Myocyte (in vitro differentiated cells): ENCODE measurements at regions not wholly inside any gene's neighbourhood (a gene's known extent, or its start where the extent isn't known, plus 50 kb on each side); places are given as distances from the start of the nearest gene placed in this dataset.
A peak's percentile ranks its signal among the peaks of the same experiment; 100 is the strongest.

Experiments
- DNase-seq: peaks from one replicate; pipeline ENCODE4 v3.0.0-alpha.2; 2012; ENCODE audit warnings: low read depth

DNA sequence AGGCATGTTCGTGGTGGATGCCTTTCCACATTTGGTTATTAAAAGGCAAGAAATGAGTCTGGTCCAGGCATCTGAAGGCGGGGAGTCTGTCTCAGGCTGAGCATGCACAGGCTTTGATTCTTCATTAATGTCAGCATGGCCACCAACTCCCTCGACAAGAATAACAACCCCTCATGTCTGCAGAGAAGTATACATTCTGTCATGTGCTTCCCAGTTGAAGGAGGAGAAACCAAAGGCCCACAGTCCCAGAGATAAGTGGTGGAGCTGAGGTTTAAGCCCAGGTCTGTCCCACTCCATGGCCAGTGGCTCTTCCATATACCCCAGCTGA, 61.6 kb upstream of the LAPTM5 start:
- peak; percentile 27 for DNase-seq

DNA sequence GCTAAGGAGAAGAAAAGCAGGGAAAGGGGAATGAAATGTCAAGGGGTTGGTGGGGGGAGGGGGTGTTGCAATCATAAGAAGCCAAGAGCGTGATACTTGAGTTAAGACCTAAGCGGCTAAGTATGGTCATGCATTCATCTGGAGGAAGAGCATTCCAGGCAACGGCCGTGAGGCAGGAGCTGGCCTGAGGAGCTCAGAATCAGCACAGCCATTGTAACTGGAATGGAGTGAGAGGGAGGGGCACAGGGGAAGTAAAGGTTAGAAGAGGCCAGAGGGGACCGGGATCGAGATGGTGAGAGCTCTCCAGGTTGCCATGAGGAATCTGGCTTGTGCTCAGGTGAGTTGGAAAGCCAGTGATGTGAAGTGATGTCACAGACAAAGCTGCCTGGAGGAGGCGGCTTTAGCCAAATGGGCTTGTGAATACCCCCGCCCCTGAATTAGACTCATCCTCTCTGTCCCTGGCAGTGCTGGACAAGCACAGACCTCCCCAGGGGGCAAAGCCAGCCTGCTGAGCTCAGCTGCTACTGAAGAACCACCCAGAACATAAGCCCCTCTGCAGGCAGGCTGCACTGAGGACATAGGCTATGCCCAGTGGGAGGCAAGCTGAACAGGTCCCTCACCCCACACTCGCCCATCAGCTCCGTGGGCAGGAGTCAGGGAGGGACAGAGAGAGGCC, 61.1 kb upstream of the LAPTM5 start:
- no peak for DNase-seq

DNA sequence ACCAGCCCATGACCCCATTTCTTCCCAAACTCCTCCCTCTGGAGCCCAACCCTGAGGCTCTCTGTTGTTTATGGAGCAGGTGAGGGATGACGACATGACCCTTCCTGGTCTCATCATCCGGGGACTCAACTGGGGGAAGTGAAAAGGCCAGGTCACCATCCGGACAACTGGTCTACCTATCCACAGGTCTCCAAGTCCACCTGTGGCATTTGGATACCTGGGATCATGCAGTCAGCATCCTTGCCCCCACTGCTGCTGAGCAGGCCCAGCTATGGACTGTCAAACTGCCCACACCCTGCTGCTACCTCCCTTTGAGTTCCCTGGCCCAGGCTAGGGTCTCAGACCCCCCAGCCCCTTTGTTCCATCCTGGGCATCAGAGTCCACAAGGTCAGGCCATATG, 60.0 kb upstream of the LAPTM5 start:
- no peak for DNase-seq

DNA sequence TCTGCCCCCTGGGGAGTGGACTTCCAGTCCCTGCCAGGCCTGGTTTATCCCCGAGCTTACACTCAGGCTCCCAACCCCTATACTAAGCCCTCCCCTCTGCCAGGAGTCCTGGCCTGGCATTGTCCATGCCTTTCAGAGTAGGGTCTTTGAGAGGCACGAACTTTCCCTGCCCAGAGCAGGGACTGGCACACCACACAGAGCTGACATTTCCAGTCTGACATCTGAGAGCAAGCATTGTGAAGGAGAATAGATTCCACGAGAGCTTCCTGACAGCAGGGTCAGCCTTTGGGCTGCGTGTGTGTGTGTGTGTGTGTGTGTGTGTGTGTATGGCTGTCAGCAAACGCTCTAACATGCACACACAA, 59.5 kb upstream of the LAPTM5 start:
- DNase-seq, result no peak

DNA sequence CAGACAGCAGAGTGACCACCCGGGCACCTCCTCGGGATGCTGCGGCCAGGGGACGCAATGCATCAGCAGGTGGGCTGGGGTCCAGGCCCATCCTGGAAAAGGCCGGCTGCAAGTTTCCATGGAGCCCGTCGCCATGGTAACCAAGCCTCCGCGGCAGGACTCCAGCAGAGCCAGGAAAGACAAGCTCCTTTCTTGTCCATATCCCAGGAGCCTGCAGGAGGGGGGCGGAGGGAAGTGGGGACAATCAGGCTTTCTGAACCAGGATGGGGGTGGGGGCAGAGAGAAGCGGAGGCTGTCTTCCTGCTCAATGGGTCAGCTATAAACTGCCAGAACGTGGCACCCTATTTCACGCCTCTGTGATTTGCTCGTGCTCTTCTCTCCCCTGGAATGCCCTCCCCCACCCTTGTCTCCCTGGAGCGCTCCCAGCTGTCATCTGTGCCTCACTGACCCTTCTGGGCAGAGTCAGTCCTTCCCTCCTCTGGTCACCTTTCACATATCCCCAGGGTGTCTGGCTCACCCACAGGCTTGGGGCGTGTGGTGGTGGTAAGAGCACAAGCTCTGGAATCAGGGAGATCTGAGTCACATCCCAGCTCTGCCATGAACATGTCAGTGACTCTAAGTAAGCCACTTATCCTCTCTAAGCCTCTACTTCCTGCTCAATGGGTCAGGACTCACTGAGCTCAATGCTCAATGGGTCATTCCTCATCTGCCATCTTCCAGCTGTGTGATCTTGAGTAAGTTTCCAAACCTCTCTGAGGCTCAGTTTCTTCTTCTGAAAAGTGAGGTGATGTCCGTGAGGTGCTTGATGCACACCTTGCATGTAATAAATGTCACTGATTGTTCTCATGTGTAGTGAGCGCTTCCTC, 58.9 kb upstream of the LAPTM5 start:
- DNase-seq, result peak; percentile 93

DNA sequence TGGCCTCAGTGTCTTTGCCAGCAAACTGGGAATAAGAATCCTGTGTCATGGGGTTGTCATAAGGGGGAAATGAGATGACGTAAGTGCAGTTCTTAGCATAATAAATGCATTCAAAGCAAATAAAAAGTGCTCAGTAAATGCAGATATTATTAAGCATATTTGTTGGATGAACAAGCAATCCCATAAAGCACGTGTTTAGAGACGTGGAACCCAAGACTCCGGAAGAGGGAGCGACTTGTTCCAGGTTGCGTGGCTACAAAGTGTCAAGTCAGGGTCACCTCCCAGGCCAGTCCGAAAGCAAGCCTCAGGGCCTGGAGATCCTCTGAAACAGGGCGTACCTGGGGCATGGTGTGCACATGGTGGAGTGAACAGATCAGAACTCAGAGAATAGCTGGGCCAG, 58.0 kb upstream of the LAPTM5 start:
- DNase-seq, result no peak

DNA sequence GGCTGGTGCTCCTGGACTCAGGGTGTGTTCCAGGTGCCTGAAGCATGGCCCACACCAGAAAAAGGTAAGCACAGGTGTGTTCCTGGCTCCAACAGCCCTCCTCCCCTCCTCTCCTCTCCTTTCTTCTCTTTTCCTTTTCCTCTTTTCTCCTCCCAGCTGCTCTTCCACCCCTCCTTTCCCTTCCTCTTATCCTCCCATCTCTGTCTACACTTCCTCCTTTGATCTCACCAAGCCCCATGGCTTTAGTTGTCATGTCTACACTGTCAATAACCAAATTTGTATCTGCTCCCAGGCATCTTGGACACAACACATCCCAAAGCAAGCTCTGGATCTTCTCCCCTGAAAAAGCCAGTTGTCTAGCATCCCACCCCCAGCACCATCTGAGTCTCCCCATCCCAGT, 56.7 kb upstream of the LAPTM5 start:
- DNase-seq, result no peak

DNA sequence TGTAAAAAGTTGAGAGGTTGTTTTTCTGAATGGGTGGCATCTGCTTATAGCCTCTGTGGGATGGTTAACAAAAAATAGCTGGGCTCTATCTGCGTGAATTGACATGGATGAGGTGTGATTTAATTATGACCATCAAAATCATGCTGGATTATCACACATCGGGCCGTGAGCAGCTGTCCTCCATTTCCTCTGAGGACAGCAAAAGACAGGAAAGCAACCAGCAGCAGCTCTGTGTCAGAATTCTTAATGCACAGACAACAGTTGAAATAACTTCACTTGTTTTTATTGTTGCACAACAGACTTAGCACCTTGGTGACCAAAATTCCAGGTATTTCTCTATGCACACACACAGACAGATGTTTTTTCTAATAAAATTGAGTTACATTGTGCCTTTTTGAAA, 54.5 kb upstream of the LAPTM5 start:
- no peak for DNase-seq

DNA sequence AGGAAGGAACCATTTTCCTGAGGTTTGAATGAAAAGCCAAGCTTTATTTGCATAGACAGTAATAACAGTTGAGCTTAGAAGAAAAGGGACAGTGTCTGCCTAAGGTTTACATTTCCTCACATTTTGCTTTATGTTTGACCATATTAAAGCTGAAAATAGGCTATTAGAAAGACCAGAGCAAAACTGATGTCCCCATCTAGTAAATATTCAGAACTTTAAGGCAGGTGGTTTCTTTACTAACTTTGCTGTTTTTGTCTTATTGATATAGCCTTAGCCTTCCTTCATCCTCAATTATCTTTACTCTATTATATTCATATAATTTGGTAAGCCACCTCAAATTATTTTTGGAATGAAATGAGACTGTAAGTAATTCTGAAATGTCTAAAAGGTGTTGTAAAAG, 53.6 kb upstream of the LAPTM5 start:
- no peak for DNase-seq

DNA sequence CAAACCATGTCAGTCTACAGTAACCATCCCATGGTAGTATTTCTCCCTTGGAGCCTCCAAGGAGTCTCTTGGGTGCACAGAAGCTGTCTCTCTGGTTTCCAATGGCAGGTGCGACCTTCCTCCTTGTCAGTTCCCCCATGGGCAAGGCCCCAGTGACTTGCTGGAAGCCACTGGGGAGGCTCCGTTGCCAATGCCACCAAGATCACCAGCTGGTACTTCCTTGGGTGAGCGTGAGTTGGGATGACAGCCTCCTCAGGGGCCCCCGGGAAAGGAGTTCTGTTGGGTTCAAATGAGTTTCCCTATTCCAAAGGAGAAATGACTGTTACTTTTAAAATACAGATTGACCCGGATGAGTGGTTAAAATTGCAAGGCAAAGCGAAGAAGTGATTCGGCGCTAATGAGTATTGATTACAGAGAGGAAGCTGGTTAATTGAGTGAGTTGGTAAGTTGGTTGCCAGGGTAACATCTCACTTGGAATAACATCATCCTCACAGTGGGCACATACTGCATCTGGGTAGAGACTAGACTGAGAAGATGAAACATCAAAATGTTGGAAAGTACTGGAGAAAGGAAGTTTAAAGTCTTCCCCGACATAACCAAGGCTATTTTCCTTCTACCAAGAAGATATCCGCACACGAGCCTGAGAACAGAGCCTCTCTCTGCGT, 53.0 kb upstream of the LAPTM5 start:
- peak; percentile 38 for DNase-seq

DNA sequence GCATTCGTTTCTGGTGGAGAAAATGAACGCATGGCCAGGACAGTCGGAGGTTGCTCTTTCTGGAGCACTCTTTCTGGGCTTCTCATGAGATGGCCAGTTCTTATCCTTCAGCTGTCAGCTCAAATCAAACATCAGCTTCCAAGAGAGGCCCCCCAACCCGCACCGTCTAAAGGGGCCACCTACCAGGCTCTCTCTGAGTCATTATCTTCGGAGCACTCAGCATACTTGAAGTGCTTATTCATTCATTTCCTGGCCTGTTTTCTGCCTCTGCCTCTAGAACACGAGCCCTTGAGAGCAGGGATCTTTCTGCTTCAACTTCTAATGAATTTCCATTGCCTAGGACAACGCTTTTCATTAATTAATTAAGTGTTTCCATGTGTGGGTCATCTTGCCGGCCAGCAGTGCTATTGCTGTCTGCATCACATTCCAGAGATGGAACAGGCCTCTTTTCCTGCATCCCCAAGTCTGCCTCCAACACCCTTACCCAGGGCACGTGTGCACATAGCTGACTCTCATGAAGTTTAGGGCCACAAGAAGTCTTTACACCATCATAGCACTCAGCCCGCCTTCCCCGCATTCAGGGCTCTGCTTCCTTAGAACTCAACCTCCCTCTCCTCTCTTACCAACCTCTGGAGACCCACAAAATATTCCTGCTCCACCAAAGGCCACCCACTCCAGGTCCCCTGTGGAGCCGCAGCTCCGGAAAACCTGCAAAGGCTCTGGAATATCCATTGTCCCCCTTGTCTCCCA, 52.1 kb upstream of the LAPTM5 start:
- DNase-seq, result peak; percentile 77

DNA sequence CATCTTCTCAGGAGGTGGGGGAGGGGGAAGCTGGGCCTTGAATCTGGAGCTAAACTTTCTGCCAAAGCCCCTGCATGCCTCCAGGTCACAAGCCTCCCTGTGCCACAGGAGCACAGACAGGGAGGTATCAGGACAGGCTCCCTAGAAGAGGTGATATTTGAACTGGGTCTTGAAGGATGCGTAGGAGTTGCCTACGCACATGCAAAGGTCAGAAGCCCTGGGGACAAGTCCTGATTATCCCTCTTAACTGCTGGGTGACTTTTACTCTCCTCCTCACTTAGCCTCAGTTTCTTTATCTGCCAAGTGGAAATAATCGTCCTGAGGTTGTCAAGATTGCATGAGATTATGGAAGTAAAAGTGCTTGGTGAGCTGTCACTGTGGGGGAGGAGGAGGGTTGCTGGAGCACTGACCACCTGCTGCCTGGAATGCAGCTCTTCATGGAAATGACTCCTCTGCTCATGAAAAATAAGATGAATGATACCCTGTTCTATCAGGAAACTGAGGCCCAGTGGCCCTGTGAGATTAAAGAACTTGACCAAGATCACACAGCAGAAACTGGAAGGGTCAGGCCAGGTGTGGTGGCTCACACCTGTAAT, 50.6 kb upstream of the LAPTM5 start:
- DNase-seq, result no peak

DNA sequence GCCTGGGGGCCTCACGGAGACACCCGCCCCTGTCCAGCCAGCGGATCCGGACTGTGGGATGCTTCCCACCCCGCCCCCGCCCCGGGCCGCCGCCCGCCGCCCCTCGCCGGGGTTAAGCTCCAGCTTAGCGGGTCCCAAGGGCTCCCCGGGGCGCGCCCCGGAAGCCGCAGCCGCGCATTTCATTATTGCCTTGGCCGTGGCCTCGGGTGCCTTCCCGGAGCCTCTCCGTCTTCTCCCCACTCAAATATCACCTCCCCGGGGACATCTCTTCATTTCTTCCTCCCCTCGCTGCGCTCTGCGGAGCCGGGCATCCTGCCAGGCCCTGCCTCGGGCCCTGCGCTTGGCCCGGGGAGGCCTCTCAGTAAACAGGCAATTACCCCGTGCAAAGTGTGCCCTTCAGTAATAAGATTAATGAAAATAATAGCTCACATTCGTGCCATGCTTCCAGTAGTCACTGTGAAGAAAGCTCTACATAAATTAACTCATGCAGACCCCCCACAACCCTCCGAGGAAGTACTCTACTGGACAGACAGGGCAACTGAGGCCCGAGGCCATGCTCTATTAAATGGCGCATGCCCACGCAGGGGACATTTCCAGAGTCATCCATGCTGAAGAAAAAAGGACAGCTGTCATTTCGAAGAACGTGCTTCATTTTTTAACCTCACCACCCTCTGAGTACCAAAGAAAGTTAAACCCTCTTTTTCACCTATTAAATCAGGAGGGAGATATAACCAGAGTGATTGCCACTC, 49.9 kb upstream of the LAPTM5 start:
- DNase-seq, result no peak
